SU-DHL-6 (cell line): ENCODE measurements at regions not wholly inside any gene's neighbourhood (a gene's known extent, or its start where the extent isn't known, plus 50 kb on each side); places are given as distances from the start of the nearest gene placed in this dataset.

Experiments
- H2AFZ ChIP-seq: fragments of 200-600 bp; sonication (generic); 2 replicates; pipeline ENCODE4 v1.6.1; 2014; ENCODE audit warnings: low read depth, mild to moderate bottlenecking, moderate library complexity, mixed read lengths, antibody characterized with exemption, low read length; ENCODE audit not compliant: severe bottlenecking
- H3F3A ChIP-seq: fragments of 200-600 bp; shearing (Covaris generic); 2 replicates; pipeline ENCODE4 v1.6.0; 2016; ENCODE audit warnings: antibody characterized with exemption, mild to moderate bottlenecking; ENCODE audit not compliant: insufficient read depth
- H3K27ac ChIP-seq: fragments of 200-600 bp; sonication (generic); 2 replicates; pipeline ENCODE4 v1.5.1; 2016; ENCODE audit warnings: low read depth, mild to moderate bottlenecking, low read length, moderate library complexity, mixed read lengths
- H3K27me3 ChIP-seq: fragments of 200-600 bp; sonication (generic), shearing (Covaris generic); 2 replicates; pipeline ENCODE4 v1.6.0; 2014; ENCODE audit warnings: mild to moderate bottlenecking, low read length
- H3K36me3 ChIP-seq: fragments of 200-600 bp; sonication (generic); 2 replicates; pipeline ENCODE4 v1.6.1; 2014; ENCODE audit warnings: mild to moderate bottlenecking, low read length, mixed read lengths
- H3K4me2 ChIP-seq: fragments of 300-600, 200-600 bp; shearing (Covaris generic), sonication (generic); 2 replicates; pipeline ENCODE4 v1.6.0; 2014; ENCODE audit warnings: low read length, low read depth, mild to moderate bottlenecking; ENCODE audit not compliant: poor library complexity, severe bottlenecking
- H3K4me3 ChIP-seq: fragments of 200-600 bp; sonication (generic); 2 replicates; pipeline ENCODE4 v1.5.1; 2014; ENCODE audit warnings: antibody characterized with exemption, low read length, mild to moderate bottlenecking, mixed read lengths; ENCODE audit not compliant: insufficient read depth, poor library complexity, severe bottlenecking
- H3K79me2 ChIP-seq: fragments of 200-600 bp; sonication (generic); 2 replicates; pipeline ENCODE4 v1.6.1; 2014; ENCODE audit warnings: mild to moderate bottlenecking, low read length, moderate library complexity; ENCODE audit not compliant: insufficient read depth
- H3K9ac ChIP-seq: fragments of 200-600 bp; sonication (generic); 2 replicates; pipeline ENCODE4 v1.7.0; 2014; ENCODE audit warnings: mild to moderate bottlenecking, low read length
- H3K9me2 ChIP-seq: fragments of 200-600 bp; sonication (generic); replicated peaks from 2 replicates; pipeline ENCODE4 v1.6.1; 2014; ENCODE audit warnings: low read length; ENCODE audit not compliant: insufficient read depth
- H3K9me3 ChIP-seq: fragments of 200-600 bp; sonication (generic); 2 replicates; pipeline ENCODE4 v1.6.1; 2014; ENCODE audit warnings: low read length, mixed read lengths; ENCODE audit not compliant: insufficient read depth
- H4K20me1 ChIP-seq: fragments of 200-600 bp; sonication (generic); 2 replicates; pipeline ENCODE4 v1.6.1; 2014; ENCODE audit warnings: low read depth, mild to moderate bottlenecking, antibody characterized with exemption, low read length, moderate library complexity, mixed read lengths
- CTCF ChIP-seq: fragments of 200-600 bp; sonication (generic); IDR thresholded peaks from one replicate; pipeline ENCODE4 v1.5.1; 2017; ENCODE audit warnings: antibody characterized with exemption, mild to moderate bottlenecking, low read length, moderate library complexity; ENCODE audit not compliant: insufficient read depth, poor library complexity, severe bottlenecking
- EZH2phosphoT487 ChIP-seq: fragments of 200-600 bp; sonication (generic), shearing (Covaris generic); conservative IDR thresholded peaks from 2 replicates; pipeline ENCODE4 v1.6.1; 2018; ENCODE audit warnings: mild to moderate bottlenecking, antibody characterized with exemption, low read length, moderate library complexity, mixed read lengths

DNA sequence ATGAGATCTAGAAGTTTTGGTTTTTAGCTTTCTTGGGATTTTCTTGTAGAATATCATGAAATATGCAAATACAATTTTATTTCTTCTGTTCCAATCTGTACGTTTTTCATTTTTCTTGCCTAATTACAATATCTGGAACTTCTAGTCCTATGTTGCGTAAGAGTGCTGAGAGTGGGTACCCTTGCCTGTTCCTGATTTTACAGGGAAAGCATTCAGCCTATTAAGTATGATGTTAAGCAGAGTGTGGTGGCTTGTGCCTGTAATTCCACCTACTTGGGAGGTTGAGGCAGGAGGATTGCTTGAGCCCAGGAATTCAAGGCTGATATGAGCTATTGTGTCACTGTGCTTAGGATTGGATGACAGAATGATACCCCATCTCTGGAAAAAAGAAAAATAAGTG lies 210.2 kb upstream of the ITGA1 start:
- Histone ChIP-seq H3K36me3 (no peaks in the 10 kb centered on the region), H2AFZ (no peak overlapping the region), H3K9ac (no peak overlapping the region), H3K4me3 (no peak overlapping the region), H3K9me3 (no peaks in the 10 kb centered on the region), H3K27me3 (no peaks in the 10 kb centered on the region), H4K20me1 (no peaks in the 10 kb centered on the region), H3K4me2 (no peak overlapping the region), H3K27ac (no peak overlapping the region), H3K9me2 (no peaks in the 10 kb centered on the region), H3F3A (no peaks in the 10 kb centered on the region), H3K79me2 (no peaks in the 10 kb centered on the region)
- TF ChIP-seq EZH2phosphoT487 (no peak), CTCF (no peak)

GRCh38 chr5:52579391-52579790 lies 208.3 kb upstream of the ITGA1 start:
- TF ChIP-seq CTCF (no peak), EZH2phosphoT487 (no peak)
- Histone ChIP-seq H3K9me3 (no peaks in the 10 kb centered on the region), H3F3A (no peaks in the 10 kb centered on the region), H3K9me2 (no peaks in the 10 kb centered on the region), H3K79me2 (no peaks in the 10 kb centered on the region), H3K36me3 (no peaks in the 10 kb centered on the region), H3K4me2 (no peak overlapping the region), H3K27ac (no peak overlapping the region), H3K9ac (no peak overlapping the region), H3K27me3 (no peaks in the 10 kb centered on the region), H4K20me1 (no peaks in the 10 kb centered on the region), H3K4me3 (no peak overlapping the region), H2AFZ (no peak overlapping the region)

- Histone ChIP-seq H3K27me3 (no peaks in the 10 kb centered on the region), H3K27ac (no peak overlapping the region), H3K36me3 (no peaks in the 10 kb centered on the region), H4K20me1 (no peaks in the 10 kb centered on the region), H3K9ac (no peak overlapping the region), H3K4me2 (no peak overlapping the region), H2AFZ (no peak overlapping the region), H3K9me2 (no peaks in the 10 kb centered on the region), H3F3A (no peaks in the 10 kb centered on the region), H3K9me3 (no peaks in the 10 kb centered on the region), H3K4me3 (no peak overlapping the region), H3K79me2 (no peaks in the 10 kb centered on the region)
- TF ChIP-seq EZH2phosphoT487 (no peak), CTCF (no peak)
Observed at GRCh38 chr5:52580921-52581320, 206.8 kb upstream of the ITGA1 start.

GRCh38 chr5:52582313-52582712 lies 205.4 kb upstream of the ITGA1 start:
- H2AFZ ChIP-seq = no peak overlapping the region
- H3K4me2 ChIP-seq = no peak overlapping the region
- no peaks in the 10 kb centered on the region for H3F3A ChIP-seq
- no peak overlapping the region for H3K9ac ChIP-seq
- no peaks in the 10 kb centered on the region for H3K9me2 ChIP-seq
- H3K36me3 ChIP-seq = no peaks in the 10 kb centered on the region
- H3K9me3 ChIP-seq = no peaks in the 10 kb centered on the region
- no peaks in the 10 kb centered on the region for H3K79me2 ChIP-seq
- no peak overlapping the region for H3K27ac ChIP-seq
- H4K20me1 ChIP-seq = no peaks in the 10 kb centered on the region
- TF ChIP-seq CTCF (no peak), EZH2phosphoT487 (no peak)
- no peaks in the 10 kb centered on the region for H3K27me3 ChIP-seq
- no peak overlapping the region for H3K4me3 ChIP-seq
